Thyroid gland (tissue), 4 donors: ENCODE measurements at regions not wholly inside any gene's neighbourhood (a gene's known extent, or its start where the extent isn't known, plus 50 kb on each side); places are given as distances from the start of the nearest gene placed in this dataset.

Experiments used
- DNase-seq, 2 donors: peaks; one replicate each; pipeline ENCODE4 v3.0.0-alpha.2; 2019
- H3K27ac ChIP-seq, 3 donors: fragments of 200-600 bp; sonication (generic); 1 replicate in 2 of 3; 2 replicates in 1 of 3; pipeline ENCODE4 v1.5.1; 2016 to 2019; ENCODE audit warnings: mild to moderate bottlenecking in 1 of 3, moderate library complexity in 1 of 3
- H3K27me3 ChIP-seq: fragments of 200-600 bp; sonication (generic); one replicate; pipeline ENCODE4 v1.5.1; 2019
- H3K36me3 ChIP-seq, 2 donors: fragments of 200-600 bp; sonication (generic); one replicate each; pipeline ENCODE4 v1.5.1; 2016 to 2019
- H3K4me1 ChIP-seq, 2 donors: fragments of 200-600 bp; sonication (generic); one replicate each; pipeline ENCODE4 v1.5.1; 2017 to 2019
- H3K4me3 ChIP-seq, 3 donors: fragments of 200-600 bp; sonication (generic); replicated peaks in 1 of 3; 1 replicate in 2 of 3; 2 replicates in 1 of 3; pipeline ENCODE4 v1.5.1; 2016; ENCODE audit warnings: mild to moderate bottlenecking in 1 of 3
- H3K9me3 ChIP-seq: fragments of 200-600 bp; sonication (generic); one replicate; pipeline ENCODE4 v1.5.1; 2017
- CTCF ChIP-seq, 6 experiments: fragments of 200-600 bp in 3 of 6; fragments of 450-650 bp in 3 of 6; sonication (generic) in 3 of 6; IDR thresholded peaks; one replicate each; pipeline ENCODE4 v1.5.1; 2016 to 2019; ENCODE audit warnings: antibody characterized with exemption in 6 of 6, mild to moderate bottlenecking in 2 of 6, inconsistent platforms in 1 of 6, moderate library complexity in 1 of 6
- POLR2A ChIP-seq, 2 donors: fragments of 450-650 bp; IDR thresholded peaks; one replicate each; pipeline ENCODE4 v1.6.1; 2017; ENCODE audit warnings: antibody characterized with exemption in 2 of 2, mild to moderate bottlenecking in 2 of 2, moderate library complexity in 1 of 2
- WGBS, 2 donors: methylation state at CpG; one replicate each; pipeline ENCODE4 v1.1.5; 2017; 5-methylcytosine and 5-hydroxymethylcytosine counted together
- intact Hi-C: fragments of 100-400 bp; cut with DNase I; formaldehyde crosslinking; loops from one replicate; pipeline ENCODE4 v1.15.1; 2023

DNA sequence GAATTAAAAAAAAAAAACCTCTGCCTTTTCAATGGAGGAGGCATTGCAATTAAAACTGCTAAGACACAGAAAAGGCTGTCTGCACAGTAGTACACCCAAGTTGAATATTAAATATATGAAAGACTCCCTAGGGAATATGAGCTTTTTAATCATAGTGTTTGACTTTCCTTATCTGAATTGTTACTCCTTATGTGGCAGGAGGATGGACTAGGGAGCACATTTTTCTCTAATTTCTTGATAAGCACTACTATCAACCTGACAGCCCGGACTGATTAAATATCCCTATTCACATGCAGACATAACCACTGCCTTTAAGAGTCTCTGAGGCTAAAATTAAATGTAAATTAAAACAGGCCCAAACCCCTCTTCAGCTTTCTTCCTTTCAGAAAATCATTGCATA, 428.6 kb upstream of the GJE1 start:
- no peaks in the 10 kb centered on the region for H3K27me3 ChIP-seq
- WGBS, 2 donors: 89 to 96% methylated on average over 1 of the region's 1 CpG
- no peaks in the 10 kb centered on the region for H3K36me3 ChIP-seq
- no peak overlapping the region for H3K27ac ChIP-seq
- no peaks in the 10 kb centered on the region for H3K4me1 ChIP-seq
- no peak overlapping the region for H3K4me3 ChIP-seq
- no peaks in the 10 kb centered on the region for H3K9me3 ChIP-seq
- no peak for DNase-seq
- intact Hi-C loops: no loop called here
- TF ChIP-seq CTCF (IDR thresholded peaks at IDR 0.05) (no peak), POLR2A (IDR thresholded peaks at IDR 0.05) (no peak)

DNA sequence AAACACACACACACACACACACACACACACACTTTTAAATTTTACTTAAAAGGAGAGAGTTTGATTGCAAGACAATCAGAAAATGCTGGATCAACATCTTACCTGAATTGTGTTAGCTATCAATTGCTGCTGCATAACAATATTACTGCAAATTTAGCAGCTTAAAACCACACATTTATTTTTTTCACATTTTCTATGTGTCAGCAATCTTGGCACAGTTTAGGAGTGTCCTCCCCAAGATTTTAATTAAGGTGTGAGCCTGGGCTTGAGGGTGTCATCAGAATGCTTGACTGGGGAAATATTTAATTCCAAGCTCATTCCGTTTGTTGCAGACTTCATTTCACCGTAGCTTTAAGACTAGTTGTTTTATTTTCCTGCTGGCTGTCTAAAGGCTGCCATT, 431.0 kb upstream of the GJE1 start:
- intact Hi-C loops: no loop called here
- H3K27me3 ChIP-seq: no peaks in the 10 kb centered on the region
- DNase-seq: no peak
- TF ChIP-seq CTCF (IDR thresholded peaks at IDR 0.05) (no peak), POLR2A (IDR thresholded peaks at IDR 0.05) (no peak)
- no peaks in the 10 kb centered on the region for H3K9me3 ChIP-seq
- H3K36me3 ChIP-seq: no peaks in the 10 kb centered on the region
- 90 to 94% methylated on average over 2 of the region's 2 CpGs for WGBS, 2 donors
- H3K4me3 ChIP-seq: no peak overlapping the region
- no peak overlapping the region for H3K27ac ChIP-seq
- H3K4me1 ChIP-seq: no peaks in the 10 kb centered on the region

GRCh38 chr6:141700819-141701218, 431.9 kb upstream of the GJE1 start:
- no peak for DNase-seq
- WGBS, 2 donors: 68 to 75% methylated on average over 2 of the region's 2 CpGs
- H3K9me3 ChIP-seq: no peaks in the 10 kb centered on the region
- intact Hi-C loops: no loop called here
- no peaks in the 10 kb centered on the region for H3K36me3 ChIP-seq
- no peak overlapping the region for H3K27ac ChIP-seq
- no peaks in the 10 kb centered on the region for H3K27me3 ChIP-seq
- no peaks in the 10 kb centered on the region for H3K4me1 ChIP-seq
- no peak for TF ChIP-seq CTCF (IDR thresholded peaks at IDR 0.05)
- no peak for TF ChIP-seq POLR2A (IDR thresholded peaks at IDR 0.05)
- H3K4me3 ChIP-seq: no peak overlapping the region

- Histone ChIP-seq H3K27ac (no peak overlapping the region), H3K9me3 (peaks cover 2% of the 10 kb centered on the region), H3K27me3 (no peaks in the 10 kb centered on the region), H3K4me3 (no peak overlapping the region), H3K4me1 (no peaks in the 10 kb centered on the region), H3K36me3 (no peaks in the 10 kb centered on the region)
- 27 to 33% methylated on average over 2 of the region's 2 CpGs for WGBS, 2 donors
- DNase-seq: no peak
- TF ChIP-seq POLR2A (IDR thresholded peaks at IDR 0.05): no peak
- no peak for TF ChIP-seq CTCF (IDR thresholded peaks at IDR 0.05)
- intact Hi-C loops: no loop called here
Observed at GRCh38 chr6:141688916-141689315, 443.8 kb upstream of the GJE1 start.

GRCh38 chr6:141685416-141685815, 447.3 kb upstream of the GJE1 start:
- Histone ChIP-seq H3K4me1 (no peaks in the 10 kb centered on the region), H3K9me3 (peaks cover 2% of the 10 kb centered on the region), H3K27me3 (no peaks in the 10 kb centered on the region), H3K36me3 (no peaks in the 10 kb centered on the region), H3K4me3 (no peak overlapping the region), H3K27ac (no peak overlapping the region)
- TF ChIP-seq POLR2A (IDR thresholded peaks at IDR 0.05): no peak
- no peak for TF ChIP-seq CTCF (IDR thresholded peaks at IDR 0.05)
- DNase-seq: no peak
- intact Hi-C loops: no loop called here
- WGBS, 2 donors: 89 to 91% methylated on average over 1 of the region's 1 CpG
